ENCODE measurements at regions not wholly inside any gene's neighbourhood (a gene's known extent, or its start where the extent isn't known, plus 50 kb on each side); places are given as distances from the start of the nearest gene placed in this dataset.

GRCh38 chr11:33646629-33647028, 54.0 kb downstream of the C11orf91 start:
- no peak for DNase-seq (ENCODE audit: low read depth)

GRCh38 chr11:33646168-33646567, 54.5 kb downstream of the C11orf91 start:
- DNase-seq (ENCODE audit: low read depth) = no peak

GRCh38 chr11:33645686-33646085, 54.9 kb downstream of the C11orf91 start:
- DNase-seq (ENCODE audit: low read depth) = no peak

GRCh38 chr11:33643167-33643824, 57.3 kb downstream of the C11orf91 start:
- no peak for DNase-seq (ENCODE audit: low read depth)

GRCh38 chr11:33642461-33643166, 58.0 kb downstream of the C11orf91 start:
- no peak for DNase-seq (ENCODE audit: low read depth)

- no peak for DNase-seq (ENCODE audit: low read depth)
These were observed 59.8 kb downstream of the C11orf91 start for GRCh38 chr11:33640730-33641371.

- no peak for DNase-seq (ENCODE audit: low read depth)
These were observed 62.0 kb downstream of the C11orf91 start for GRCh38 chr11:33638608-33639007.

- no peak for DNase-seq (ENCODE audit: low read depth)
These were observed 64.5 kb downstream of the C11orf91 start for GRCh38 chr11:33636104-33636503.

- DNase-seq (ENCODE audit: low read depth) = no peak
These were observed 65.5 kb downstream of the C11orf91 start for GRCh38 chr11:33635161-33635560.

GRCh38 chr11:33634291-33634834, 66.3 kb downstream of the C11orf91 start:
- DNase-seq (ENCODE audit: low read depth) = no peak

- no peak for DNase-seq (ENCODE audit: low read depth)
These were observed 67.2 kb downstream of the C11orf91 start for GRCh38 chr11:33633251-33634003.

- no peak for DNase-seq (ENCODE audit: low read depth)
These were observed 68.9 kb downstream of the C11orf91 start for GRCh38 chr11:33631749-33632091.

GRCh38 chr11:33630936-33631748, 69.5 kb downstream of the C11orf91 start:
- no peak for DNase-seq (ENCODE audit: low read depth)

GRCh38 chr11:33624083-33624482, 76.5 kb downstream of the C11orf91 start:
- no peak for DNase-seq (ENCODE audit: low read depth)

- no peak for DNase-seq (ENCODE audit: low read depth)
These were observed 77.8 kb downstream of the C11orf91 start for GRCh38 chr11:33622806-33623205.

GRCh38 chr11:33622186-33622585, 78.4 kb downstream of the C11orf91 start:
- no peak for DNase-seq (ENCODE audit: low read depth)

- DNase-seq (ENCODE audit: low read depth) = no peak
These were observed 80.0 kb downstream of the C11orf91 start for GRCh38 chr11:33620423-33621171.

- no peak for DNase-seq (ENCODE audit: low read depth)
These were observed 81.7 kb downstream of the C11orf91 start for GRCh38 chr11:33618956-33619355.

GRCh38 chr11:33618351-33618710, 82.3 kb downstream of the C11orf91 start:
- no peak for DNase-seq (ENCODE audit: low read depth)

- DNase-seq (ENCODE audit: low read depth) = no peak
These were observed 82.8 kb downstream of the C11orf91 start for GRCh38 chr11:33617672-33618350.
